Activated T-helper 1 cell treated with anti-CD3 and anti-CD28 coated beads, Interleukin-12 subunit alpha, Interleukin-12 subunit beta, Interleukin-2, Interleukin-4 antibody, amounts not matched to agents 30 ng/mL and 10 ng/mL and 1 ng/mL, durations not matched to agents 14 hours and 24 hours and 36 hours (primary cell): ENCODE measurements at regions not wholly inside any gene's neighbourhood (a gene's known extent, or its start where the extent isn't known, plus 50 kb on each side); places are given as distances from the start of the nearest gene placed in this dataset.

Experiments
- DNase-seq: peaks from one replicate; pipeline ENCODE4 v3.0.0; 2021; ENCODE audit warnings: low spot score
- H3K27ac Mint-ChIP-seq: one replicate; pipeline ENCODE4 v1.8.0; 2021; ENCODE audit warnings: mild to moderate bottlenecking, mixed read lengths
- H3K27me3 Mint-ChIP-seq: one replicate; pipeline ENCODE4 v1.8.0; 2022; ENCODE audit warnings: mild to moderate bottlenecking, moderate library complexity, mixed read lengths; ENCODE audit not compliant: insufficient read depth
- H3K36me3 Mint-ChIP-seq: one replicate; pipeline ENCODE4 v1.8.0; 2021; ENCODE audit warnings: low read depth, mixed read lengths
- H3K4me1 Mint-ChIP-seq: one replicate; pipeline ENCODE4 v1.8.0; 2021; ENCODE audit warnings: low read depth, mixed read lengths
- H3K4me3 Mint-ChIP-seq: one replicate; pipeline ENCODE4 v1.8.0; 2021; ENCODE audit warnings: mild to moderate bottlenecking, moderate library complexity, mixed read lengths
- H3K9me3 Mint-ChIP-seq: one replicate; pipeline ENCODE4 v1.8.0; 2021; ENCODE audit warnings: mixed read lengths
- intact Hi-C: fragments of 100-400 bp; cut with micrococcal nuclease; formaldehyde crosslinking; loops from one replicate; pipeline ENCODE4 v1.15.1; 2024

- DNase-seq, result no peak
- intact Hi-C loops, result no loop called here
- Mint-ChIP-seq H3K4me1 (no peaks in the 10 kb centered on the region), H3K4me3 (no peak overlapping the region), H3K27me3 (no peaks in the 10 kb centered on the region), H3K27ac (no peak overlapping the region), H3K9me3 (no peaks in the 10 kb centered on the region), H3K36me3 (no peaks in the 10 kb centered on the region)
Measured at GRCh38 chr10:128867819-128868218, 599.2 kb upstream of the MGMT start.

- intact Hi-C loops, result no loop called here
- no peak overlapping the region for H3K4me3 Mint-ChIP-seq
- DNase-seq, result no peak
- no peaks in the 10 kb centered on the region for H3K9me3 Mint-ChIP-seq
- no peaks in the 10 kb centered on the region for H3K36me3 Mint-ChIP-seq
- no peaks in the 10 kb centered on the region for H3K4me1 Mint-ChIP-seq
- H3K27me3 Mint-ChIP-seq, result no peaks in the 10 kb centered on the region
- H3K27ac Mint-ChIP-seq, result no peak overlapping the region
Measured at GRCh38 chr10:128868481-128868880, 598.6 kb upstream of the MGMT start.

GRCh38 chr10:128869101-128869749 lies 597.8 kb upstream of the MGMT start:
- intact Hi-C loops, result no loop called here
- DNase-seq, result no peak
- Mint-ChIP-seq H3K27ac (no peak overlapping the region), H3K36me3 (no peaks in the 10 kb centered on the region), H3K4me1 (no peaks in the 10 kb centered on the region), H3K9me3 (no peaks in the 10 kb centered on the region), H3K27me3 (no peaks in the 10 kb centered on the region), H3K4me3 (no peak overlapping the region)

- no peaks in the 10 kb centered on the region for H3K9me3 Mint-ChIP-seq
- intact Hi-C loops, result no loop called here
- DNase-seq, result no peak
- no peaks in the 10 kb centered on the region for H3K4me1 Mint-ChIP-seq
- no peaks in the 10 kb centered on the region for H3K36me3 Mint-ChIP-seq
- H3K27me3 Mint-ChIP-seq, result no peaks in the 10 kb centered on the region
- no peak overlapping the region for H3K4me3 Mint-ChIP-seq
- H3K27ac Mint-ChIP-seq, result no peak overlapping the region
Measured at GRCh38 chr10:128870830-128871597, 596.0 kb upstream of the MGMT start.

GRCh38 chr10:128871671-128872231 lies 595.3 kb upstream of the MGMT start:
- no peaks in the 10 kb centered on the region for H3K36me3 Mint-ChIP-seq
- no peaks in the 10 kb centered on the region for H3K4me1 Mint-ChIP-seq
- intact Hi-C loops, result no loop called here
- H3K27ac Mint-ChIP-seq, result no peak overlapping the region
- no peaks in the 10 kb centered on the region for H3K9me3 Mint-ChIP-seq
- DNase-seq, result no peak
- H3K4me3 Mint-ChIP-seq, result no peak overlapping the region
- H3K27me3 Mint-ChIP-seq, result no peaks in the 10 kb centered on the region

- H3K36me3 Mint-ChIP-seq, result no peaks in the 10 kb centered on the region
- H3K27me3 Mint-ChIP-seq, result no peaks in the 10 kb centered on the region
- no peaks in the 10 kb centered on the region for H3K4me1 Mint-ChIP-seq
- H3K9me3 Mint-ChIP-seq, result no peaks in the 10 kb centered on the region
- DNase-seq, result no peak
- no peak overlapping the region for H3K4me3 Mint-ChIP-seq
- intact Hi-C loops, result no loop called here
- H3K27ac Mint-ChIP-seq, result no peak overlapping the region
Measured at GRCh38 chr10:128873411-128874054, 593.5 kb upstream of the MGMT start.

- H3K4me3 Mint-ChIP-seq, result no peak overlapping the region
- H3K36me3 Mint-ChIP-seq, result no peaks in the 10 kb centered on the region
- no peaks in the 10 kb centered on the region for H3K9me3 Mint-ChIP-seq
- no peak for DNase-seq
- no peaks in the 10 kb centered on the region for H3K27me3 Mint-ChIP-seq
- no peak overlapping the region for H3K27ac Mint-ChIP-seq
- intact Hi-C loops, result no loop called here
- H3K4me1 Mint-ChIP-seq, result no peaks in the 10 kb centered on the region
Measured at GRCh38 chr10:128874331-128874730, 592.7 kb upstream of the MGMT start.

GRCh38 chr10:128875030-128875744 lies 591.9 kb upstream of the MGMT start:
- no peak for DNase-seq
- Mint-ChIP-seq H3K36me3 (no peaks in the 10 kb centered on the region), H3K9me3 (no peaks in the 10 kb centered on the region), H3K27me3 (no peaks in the 10 kb centered on the region), H3K4me3 (no peak overlapping the region), H3K27ac (no peak overlapping the region), H3K4me1 (no peaks in the 10 kb centered on the region)
- intact Hi-C loops, result no loop called here

- H3K9me3 Mint-ChIP-seq, result no peaks in the 10 kb centered on the region
- H3K4me1 Mint-ChIP-seq, result no peaks in the 10 kb centered on the region
- H3K27me3 Mint-ChIP-seq, result no peaks in the 10 kb centered on the region
- DNase-seq, result no peak
- H3K27ac Mint-ChIP-seq, result no peak overlapping the region
- intact Hi-C loops, result no loop called here
- no peak overlapping the region for H3K4me3 Mint-ChIP-seq
- H3K36me3 Mint-ChIP-seq, result no peaks in the 10 kb centered on the region
Measured at GRCh38 chr10:128875956-128876736, 590.9 kb upstream of the MGMT start.

- no peak for DNase-seq
- Mint-ChIP-seq H3K36me3 (no peaks in the 10 kb centered on the region), H3K27ac (no peak overlapping the region), H3K9me3 (no peaks in the 10 kb centered on the region), H3K27me3 (no peaks in the 10 kb centered on the region), H3K4me3 (no peak overlapping the region), H3K4me1 (no peaks in the 10 kb centered on the region)
- intact Hi-C loops, result no loop called here
Measured at GRCh38 chr10:128877141-128877540, 589.9 kb upstream of the MGMT start.

GRCh38 chr10:128877936-128878335 lies 589.1 kb upstream of the MGMT start:
- Mint-ChIP-seq H3K27ac (no peak overlapping the region), H3K4me3 (no peak overlapping the region), H3K9me3 (no peaks in the 10 kb centered on the region)

GRCh38 chr10:128879030-128879429 lies 588.0 kb upstream of the MGMT start:
- no peak overlapping the region for H3K4me3 Mint-ChIP-seq
- H3K4me1 Mint-ChIP-seq, result no peaks in the 10 kb centered on the region
- no peaks in the 10 kb centered on the region for H3K36me3 Mint-ChIP-seq
- no peaks in the 10 kb centered on the region for H3K9me3 Mint-ChIP-seq
- intact Hi-C loops, result no loop called here
- H3K27me3 Mint-ChIP-seq, result no peaks in the 10 kb centered on the region
- H3K27ac Mint-ChIP-seq, result no peak overlapping the region
- DNase-seq, result no peak

More at GRCh38 chr10:128877936-128878335, 589.1 kb upstream of the MGMT start:
- Mint-ChIP-seq H3K27me3 (no peaks in the 10 kb centered on the region), H3K4me1 (no peaks in the 10 kb centered on the region), H3K36me3 (no peaks in the 10 kb centered on the region)
- DNase-seq, result no peak
- intact Hi-C loops, result no loop called here
